Testis (tissue), 2 donors: ENCODE measurements at regions not wholly inside any gene's neighbourhood (a gene's known extent, or its start where the extent isn't known, plus 50 kb on each side); places are given as distances from the start of the nearest gene placed in this dataset.

Experiments
- CTCF ChIP-seq, 3 experiments: fragments of 450-650 bp in 2 of 3; fragments of 200-600 bp in 1 of 3; sonication (generic) in 1 of 3; IDR thresholded peaks; one replicate each; pipeline ENCODE4 v1.5.1; 2016 to 2019; ENCODE audit warnings: antibody characterized with exemption in 3 of 3, mild to moderate bottlenecking in 2 of 3, moderate library complexity in 1 of 3
- POLR2A ChIP-seq: fragments of 450-650 bp; IDR thresholded peaks from one replicate; pipeline ENCODE4 v1.6.1; 2017; ENCODE audit warnings: antibody characterized with exemption, mild to moderate bottlenecking, moderate library complexity

- no peak for TF ChIP-seq CTCF (IDR thresholded peaks at IDR 0.05)
- TF ChIP-seq POLR2A = no peak
Observed at GRCh38 chr18:22739061-22739642, 194.0 kb upstream of the RBBP8 start.
